SK-N-SH treated with all-trans-retinoic acid at 6 μM for 48 hours (cell line): ENCODE measurements at regions not wholly inside any gene's neighbourhood (a gene's known extent, or its start where the extent isn't known, plus 50 kb on each side); places are given as distances from the start of the nearest gene placed in this dataset.

Experiments used
- ATAC-seq: fragments of 200-7000 bp; cut with Tn5 transposase; 3 replicates; pipeline ENCODE4 v1.9.1; 2020; ENCODE audit warnings: mild to moderate bottlenecking, moderate library complexity
- ARNTL ChIP-seq: fragments of 450-650 bp; formaldehyde crosslinking; IDR thresholded peaks from 2 replicates; pipeline ENCODE4 v1.5.0; 2020; ENCODE audit warnings: low read depth, mild to moderate bottlenecking, moderate library complexity, borderline replicate concordance
- BACH2 ChIP-seq: fragments of 250-450 bp; sonication (Bioruptor Pico); IDR thresholded peaks from 2 replicates; pipeline ENCODE4 v1.9.0; 2021; ENCODE audit warnings: mild to moderate bottlenecking, borderline replicate concordance
- CSDC2 ChIP-seq: fragments of 250-450 bp; sonication (Bioruptor Pico); IDR thresholded peaks from 2 replicates; pipeline ENCODE4 v1.5.0; 2020; ENCODE audit warnings: mild to moderate bottlenecking, moderate library complexity
- ESRRG ChIP-seq: fragments of 250-450 bp; sonication (Bioruptor Pico); IDR thresholded peaks from 2 replicates; pipeline ENCODE4 v1.6.1; 2021; ENCODE audit warnings: mild to moderate bottlenecking
- ISL1 ChIP-seq: fragments of 250-450 bp; sonication (Bioruptor Pico); IDR thresholded peaks from 2 replicates; pipeline ENCODE4 v2.1.2; 2022; ENCODE audit warnings: mild to moderate bottlenecking, moderate library complexity
- OSR1 ChIP-seq: fragments of 250-450 bp; sonication (Bioruptor Pico); IDR thresholded peaks from 2 replicates; pipeline ENCODE4 v1.8.0; 2022; ENCODE audit warnings: moderate library complexity, mild to moderate bottlenecking, inconsistent platforms
- PPARA ChIP-seq: fragments of 250-450 bp; sonication (Bioruptor Pico); IDR thresholded peaks from 2 replicates; pipeline ENCODE4 v1.5.0; 2020; ENCODE audit warnings: mild to moderate bottlenecking, borderline replicate concordance
- RARB ChIP-seq: fragments of 250-450 bp; sonication (Bioruptor Pico); IDR thresholded peaks from 2 replicates; pipeline ENCODE4 v1.8.0; 2021; ENCODE audit warnings: mild to moderate bottlenecking, moderate library complexity
- SNAI2 ChIP-seq: fragments of 250-450 bp; sonication (Bioruptor Pico); IDR thresholded peaks from 2 replicates; pipeline ENCODE4 v1.5.0; 2020; ENCODE audit warnings: mild to moderate bottlenecking, moderate library complexity
- TCF4 ChIP-seq: fragments of 250-450 bp; sonication (Bioruptor Pico); IDR thresholded peaks from 2 replicates; pipeline ENCODE4 v1.8.0; 2021; ENCODE audit warnings: mild to moderate bottlenecking, moderate library complexity, borderline replicate concordance
- TOX ChIP-seq: fragments of 250-450 bp; sonication (Bioruptor Pico); IDR thresholded peaks from 2 replicates; pipeline ENCODE4 v1.8.0; 2021; ENCODE audit warnings: mild to moderate bottlenecking, moderate library complexity, borderline replicate concordance
- ZFP30 ChIP-seq: fragments of 450-650 bp; formaldehyde crosslinking; IDR thresholded peaks from 2 replicates; pipeline ENCODE4 v1.5.0; 2022; ENCODE audit warnings: mild to moderate bottlenecking, moderate library complexity
- ZNF565 ChIP-seq: fragments of 450-650 bp; formaldehyde crosslinking; conservative IDR thresholded peaks from 2 replicates; pipeline ENCODE4 v1.5.0; 2020; ENCODE audit warnings: low read depth, mild to moderate bottlenecking, moderate library complexity
- ZNF8 ChIP-seq: fragments of 450-650 bp; formaldehyde crosslinking; IDR thresholded peaks from 2 replicates; pipeline ENCODE4 v1.5.0; 2020; ENCODE audit warnings: mild to moderate bottlenecking, moderate library complexity
- TF ChIP-seq, protein P1 (sequence below): fragments of 250-450 bp; sonication (Bioruptor Pico); IDR thresholded peaks from 2 replicates; pipeline ENCODE4 v1.8.0; 2021; ENCODE audit warnings: low read depth, mild to moderate bottlenecking, moderate library complexity, borderline replicate concordance
- TF ChIP-seq, protein P2 (sequence below): fragments of 250-450 bp; sonication (Bioruptor Pico); IDR thresholded peaks from 2 replicates; pipeline ENCODE4 v1.5.0; 2020; ENCODE audit warnings: mild to moderate bottlenecking, moderate library complexity
- TF ChIP-seq, protein P3 (sequence below): fragments of 250-450 bp; sonication (Bioruptor Pico); IDR thresholded peaks from 2 replicates; pipeline ENCODE4 v1.5.1; 2021; ENCODE audit warnings: mild to moderate bottlenecking, moderate library complexity

DNA sequence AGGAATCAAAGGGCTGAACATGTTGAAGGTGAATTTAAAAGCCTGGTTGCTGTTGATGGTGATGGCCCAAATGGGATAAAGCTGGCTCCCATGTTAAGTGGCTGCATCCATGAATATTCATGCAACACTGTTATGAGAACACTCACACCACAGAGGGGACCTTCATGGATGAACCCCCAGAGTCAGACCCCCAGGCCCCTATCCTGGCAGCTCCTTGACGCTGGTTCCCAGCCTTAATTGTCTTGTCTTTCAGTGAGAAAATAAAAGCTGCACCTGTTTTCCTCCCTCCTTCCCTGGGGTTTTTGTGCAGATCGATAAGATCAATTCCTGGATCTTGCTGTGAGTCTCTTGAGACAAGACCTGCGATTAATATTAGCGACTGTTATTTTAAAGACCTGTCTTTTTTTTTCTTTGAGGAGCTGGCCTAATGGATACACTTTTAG, 371.7 kb downstream of the ICE1 start (continued):
- no peak for TF ChIP-seq PPARA (CRISPR knock-in tag)
- no peak for TF ChIP-seq ZNF8 (CRISPR knock-in tag)
- TF ChIP-seq BACH2 (CRISPR knock-in tag), result no peak
- TF ChIP-seq, protein P1, sequence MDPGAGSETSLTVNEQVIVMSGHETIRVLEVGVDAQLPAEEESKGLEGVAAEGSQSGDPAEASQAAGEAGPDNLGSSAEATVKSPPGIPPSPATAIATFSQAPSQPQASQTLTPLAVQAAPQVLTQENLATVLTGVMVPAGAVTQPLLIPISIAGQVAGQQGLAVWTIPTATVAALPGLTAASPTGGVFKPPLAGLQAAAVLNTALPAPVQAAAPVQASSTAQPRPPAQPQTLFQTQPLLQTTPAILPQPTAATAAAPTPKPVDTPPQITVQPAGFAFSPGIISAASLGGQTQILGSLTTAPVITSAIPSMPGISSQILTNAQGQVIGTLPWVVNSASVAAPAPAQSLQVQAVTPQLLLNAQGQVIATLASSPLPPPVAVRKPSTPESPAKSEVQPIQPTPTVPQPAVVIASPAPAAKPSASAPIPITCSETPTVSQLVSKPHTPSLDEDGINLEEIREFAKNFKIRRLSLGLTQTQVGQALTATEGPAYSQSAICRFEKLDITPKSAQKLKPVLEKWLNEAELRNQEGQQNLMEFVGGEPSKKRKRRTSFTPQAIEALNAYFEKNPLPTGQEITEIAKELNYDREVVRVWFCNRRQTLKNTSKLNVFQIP (CRISPR knock-in tag), result no peak

DNA sequence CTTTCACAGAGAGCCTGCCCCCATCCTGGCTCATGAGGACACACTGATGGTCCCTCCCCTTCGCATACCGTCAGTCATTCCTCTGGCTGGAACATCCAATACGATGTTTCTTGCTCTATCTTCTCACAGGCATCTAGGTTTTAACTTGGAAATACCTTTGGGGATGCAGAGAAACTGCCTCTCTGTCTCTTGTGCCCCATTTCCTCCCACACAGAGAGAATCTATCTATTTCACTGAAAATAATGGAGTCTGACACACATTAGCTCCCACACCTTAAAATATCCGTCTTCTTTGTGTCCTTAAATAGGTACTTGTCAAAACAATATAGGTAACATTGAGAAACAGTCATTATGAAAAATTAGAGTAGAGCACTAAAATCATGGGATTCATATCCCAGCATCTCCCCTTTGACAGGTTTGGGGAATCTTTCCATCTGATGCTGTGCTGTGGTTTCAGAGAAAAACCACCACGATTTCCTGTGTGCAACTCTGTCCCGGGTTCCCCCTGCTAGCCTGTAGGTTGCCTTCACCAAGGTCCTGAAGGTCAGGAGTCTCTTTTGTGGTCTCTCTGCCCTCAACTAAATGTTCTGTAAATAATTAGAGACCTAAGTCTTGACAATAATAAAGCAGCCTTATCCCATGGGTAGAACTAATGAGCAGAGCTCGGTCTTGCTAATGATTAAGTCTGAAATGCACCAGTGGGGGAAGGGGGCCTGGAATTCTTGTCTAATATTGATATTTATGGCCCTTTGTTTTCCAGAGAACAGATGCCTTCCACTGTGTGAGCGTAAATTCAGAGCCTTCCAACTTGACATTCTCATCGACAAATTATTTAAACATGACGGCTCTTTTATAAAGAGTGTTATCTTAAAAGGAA, 371.0 kb downstream of the ICE1 start:
- no peak for ATAC-seq
- no peak for TF ChIP-seq ZFP30 (CRISPR knock-in tag)
- no peak for TF ChIP-seq CSDC2 (CRISPR knock-in tag)
- TF ChIP-seq PPARA (CRISPR knock-in tag), result no peak

GRCh38 chr5:5792106-5792505, 369.6 kb downstream of the ICE1 start:
- ATAC-seq, result no peak
- no peak for TF ChIP-seq ARNTL (CRISPR knock-in tag)

DNA sequence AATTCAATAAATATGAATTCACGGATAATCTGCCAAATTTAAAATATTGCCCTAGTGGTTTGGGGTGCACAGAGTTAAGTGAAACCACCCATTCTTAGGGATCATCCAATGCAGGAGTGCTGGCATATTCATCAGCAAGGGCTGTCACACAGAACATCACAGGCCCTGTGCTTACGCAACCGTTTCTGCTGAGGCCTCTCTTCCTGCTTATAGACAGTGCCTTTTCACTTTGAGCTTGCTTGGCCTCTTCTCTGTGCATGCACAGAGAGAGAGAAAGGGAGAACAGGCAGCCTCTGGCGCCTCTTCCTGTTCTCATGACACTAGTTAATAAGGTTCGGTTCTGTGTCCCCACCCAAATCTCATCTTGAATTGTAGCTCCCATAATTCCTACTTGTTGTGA, 366.3 kb downstream of the ICE1 start:
- ATAC-seq, result no peak
- TF ChIP-seq OSR1 (CRISPR knock-in tag), result no peak
- no peak for TF ChIP-seq TCF4 (CRISPR knock-in tag)
- no peak for TF ChIP-seq ESRRG (CRISPR knock-in tag)

- ATAC-seq, result no peak
- TF ChIP-seq RARB, result no peak
- no peak for TF ChIP-seq TCF4 (CRISPR knock-in tag)
- TF ChIP-seq, protein P2, sequence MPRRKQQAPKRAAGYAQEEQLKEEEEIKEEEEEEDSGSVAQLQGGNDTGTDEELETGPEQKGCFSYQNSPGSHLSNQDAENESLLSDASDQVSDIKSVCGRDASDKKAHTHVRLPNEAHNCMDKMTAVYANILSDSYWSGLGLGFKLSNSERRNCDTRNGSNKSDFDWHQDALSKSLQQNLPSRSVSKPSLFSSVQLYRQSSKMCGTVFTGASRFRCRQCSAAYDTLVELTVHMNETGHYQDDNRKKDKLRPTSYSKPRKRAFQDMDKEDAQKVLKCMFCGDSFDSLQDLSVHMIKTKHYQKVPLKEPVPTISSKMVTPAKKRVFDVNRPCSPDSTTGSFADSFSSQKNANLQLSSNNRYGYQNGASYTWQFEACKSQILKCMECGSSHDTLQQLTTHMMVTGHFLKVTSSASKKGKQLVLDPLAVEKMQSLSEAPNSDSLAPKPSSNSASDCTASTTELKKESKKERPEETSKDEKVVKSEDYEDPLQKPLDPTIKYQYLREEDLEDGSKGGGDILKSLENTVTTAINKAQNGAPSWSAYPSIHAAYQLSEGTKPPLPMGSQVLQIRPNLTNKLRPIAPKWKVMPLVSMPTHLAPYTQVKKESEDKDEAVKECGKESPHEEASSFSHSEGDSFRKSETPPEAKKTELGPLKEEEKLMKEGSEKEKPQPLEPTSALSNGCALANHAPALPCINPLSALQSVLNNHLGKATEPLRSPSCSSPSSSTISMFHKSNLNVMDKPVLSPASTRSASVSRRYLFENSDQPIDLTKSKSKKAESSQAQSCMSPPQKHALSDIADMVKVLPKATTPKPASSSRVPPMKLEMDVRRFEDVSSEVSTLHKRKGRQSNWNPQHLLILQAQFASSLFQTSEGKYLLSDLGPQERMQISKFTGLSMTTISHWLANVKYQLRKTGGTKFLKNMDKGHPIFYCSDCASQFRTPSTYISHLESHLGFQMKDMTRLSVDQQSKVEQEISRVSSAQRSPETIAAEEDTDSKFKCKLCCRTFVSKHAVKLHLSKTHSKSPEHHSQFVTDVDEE (CRISPR knock-in tag), result no peak
- TF ChIP-seq, protein P3, sequence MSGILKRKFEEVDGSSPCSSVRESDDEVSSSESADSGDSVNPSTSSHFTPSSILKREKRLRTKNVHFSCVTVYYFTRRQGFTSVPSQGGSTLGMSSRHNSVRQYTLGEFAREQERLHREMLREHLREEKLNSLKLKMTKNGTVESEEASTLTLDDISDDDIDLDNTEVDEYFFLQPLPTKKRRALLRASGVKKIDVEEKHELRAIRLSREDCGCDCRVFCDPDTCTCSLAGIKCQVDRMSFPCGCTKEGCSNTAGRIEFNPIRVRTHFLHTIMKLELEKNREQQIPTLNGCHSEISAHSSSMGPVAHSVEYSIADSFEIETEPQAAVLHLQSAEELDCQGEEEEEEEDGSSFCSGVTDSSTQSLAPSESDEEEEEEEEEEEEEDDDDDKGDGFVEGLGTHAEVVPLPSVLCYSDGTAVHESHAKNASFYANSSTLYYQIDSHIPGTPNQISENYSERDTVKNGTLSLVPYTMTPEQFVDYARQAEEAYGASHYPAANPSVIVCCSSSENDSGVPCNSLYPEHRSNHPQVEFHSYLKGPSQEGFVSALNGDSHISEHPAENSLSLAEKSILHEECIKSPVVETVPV (CRISPR knock-in tag), result no peak
- TF ChIP-seq BACH2 (CRISPR knock-in tag), result no peak
- TF ChIP-seq TOX (CRISPR knock-in tag), result no peak
- TF ChIP-seq ZNF565 (CRISPR knock-in tag), result no peak
- TF ChIP-seq ZFP30 (CRISPR knock-in tag), result no peak
- TF ChIP-seq ZNF8 (CRISPR knock-in tag), result no peak
- TF ChIP-seq ESRRG (CRISPR knock-in tag), result no peak
- no peak for TF ChIP-seq ISL1 (CRISPR knock-in tag)
- no peak for TF ChIP-seq SNAI2 (CRISPR knock-in tag)
- TF ChIP-seq, protein P1 (CRISPR knock-in tag), result no peak
- TF ChIP-seq, all 23 proteins: peak for 0
Observed at GRCh38 chr5:5787373-5787772, 364.9 kb downstream of the ICE1 start.
